NCI-H146 (cell line): ENCODE measurements at regions not wholly inside any gene's neighbourhood (a gene's known extent, or its start where the extent isn't known, plus 50 kb on each side); places are given as distances from the start of the nearest gene placed in this dataset.

Experiments used
- DNase-seq: peaks from one replicate; lab custom pipeline; 2025; lab: John Stamatoyannopoulos, UW

GRCh38 chr13:102993348-102993747 lies 72.9 kb downstream of the SLC10A2 start:
- DNase-seq: no peak

DNA sequence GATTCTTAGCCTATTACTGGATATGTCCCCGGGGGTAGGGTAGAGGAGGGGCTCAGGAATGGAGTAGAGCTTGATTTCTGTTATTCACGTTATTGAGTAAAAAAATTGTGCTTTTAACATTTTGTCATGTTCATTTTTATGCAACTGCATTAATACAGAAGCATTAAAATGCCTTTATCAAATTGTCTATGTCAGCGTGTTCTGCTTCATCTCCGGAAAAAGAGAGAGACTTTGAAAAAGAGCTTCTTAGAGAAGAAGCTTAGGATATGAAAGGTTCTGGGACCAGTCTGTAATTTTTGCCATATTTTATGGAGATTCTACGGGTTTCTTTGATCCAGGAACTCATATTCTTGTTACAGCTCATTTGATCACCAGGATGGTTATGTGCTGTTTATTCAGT lies 82.0 kb downstream of the SLC10A2 start:
- DNase-seq: no peak

- no peak for DNase-seq
Observed at GRCh38 chr13:102983496-102983895, 82.7 kb downstream of the SLC10A2 start.

GRCh38 chr13:102980331-102980982 lies 85.8 kb downstream of the SLC10A2 start:
- DNase-seq: no peak

DNA sequence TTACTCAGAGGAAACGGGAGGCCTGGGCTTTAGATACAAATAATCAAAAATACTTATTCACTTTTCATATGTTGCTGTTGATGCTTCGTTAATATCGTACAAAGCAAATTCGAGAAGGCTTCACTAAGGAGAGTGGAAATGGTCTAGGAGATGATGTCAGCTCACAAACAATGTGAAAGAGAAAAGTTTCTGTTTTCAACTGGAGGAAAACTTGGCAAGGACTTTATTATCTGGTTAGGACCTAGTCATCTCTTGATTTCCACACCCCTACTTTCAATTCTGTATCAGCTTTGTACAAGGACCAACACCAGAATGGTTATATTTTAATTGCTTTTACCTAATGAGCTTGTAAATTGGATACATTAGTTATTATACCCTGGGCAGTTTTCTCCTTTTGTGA lies 88.0 kb downstream of the SLC10A2 start:
- DNase-seq: no peak

- DNase-seq: no peak
Observed at GRCh38 chr13:102977471-102977870, 88.7 kb downstream of the SLC10A2 start.

GRCh38 chr13:102974317-102975087 lies 91.7 kb downstream of the SLC10A2 start:
- no peak for DNase-seq

- no peak for DNase-seq
Observed at GRCh38 chr13:102972191-102972590, 94.0 kb downstream of the SLC10A2 start.

- DNase-seq: no peak
Observed at GRCh38 chr13:102970542-102970941, 95.7 kb downstream of the SLC10A2 start.

GRCh38 chr13:102968572-102969228 lies 97.5 kb downstream of the SLC10A2 start:
- DNase-seq: no peak

- no peak for DNase-seq
Observed at GRCh38 chr13:102965802-102966201, 100.4 kb downstream of the SLC10A2 start.

DNA sequence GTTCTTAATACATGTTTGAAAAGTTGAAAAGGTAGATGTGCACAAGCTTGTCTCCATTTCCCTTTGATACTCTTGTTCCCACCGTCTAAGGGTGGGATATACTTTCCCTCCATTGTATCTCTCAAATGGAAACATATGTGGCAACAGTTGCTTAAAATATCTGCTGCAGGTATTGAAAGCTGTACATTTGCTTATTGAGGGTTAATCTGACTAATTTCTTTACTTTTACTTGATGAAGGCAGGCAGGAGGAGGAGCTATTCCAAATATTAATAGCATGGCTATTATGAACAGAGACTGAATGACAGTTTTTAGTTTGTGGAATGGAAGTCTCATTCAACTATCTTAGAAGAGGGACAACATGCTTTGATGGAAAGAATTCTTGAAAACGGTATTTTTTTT lies 103.8 kb downstream of the SLC10A2 start:
- no peak for DNase-seq

GRCh38 chr13:102960959-102961358 lies 105.3 kb downstream of the SLC10A2 start:
- no peak for DNase-seq

- DNase-seq: no peak
Observed at GRCh38 chr13:102956449-102956848, 109.8 kb downstream of the SLC10A2 start.

DNA sequence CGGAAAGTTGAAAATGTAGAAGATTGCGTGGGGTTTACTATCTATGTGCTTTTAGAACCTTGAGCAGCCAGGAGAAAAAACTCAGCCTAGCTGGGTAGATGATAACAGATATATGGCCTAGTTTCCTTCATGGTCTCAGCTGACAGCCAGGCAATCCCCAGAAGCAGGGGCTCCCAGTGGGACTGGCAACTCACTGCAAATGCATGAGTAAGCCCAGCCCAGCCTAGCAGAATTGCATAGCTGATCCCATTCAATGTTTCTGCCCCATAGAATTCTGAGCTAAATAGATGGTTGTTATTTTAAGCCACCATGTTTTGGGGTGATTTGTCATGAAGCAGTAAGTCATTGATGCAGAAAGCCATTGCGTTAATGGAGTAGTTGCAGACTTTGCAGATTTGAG lies 108.5 kb downstream of the ERCC5 start:
- no peak for DNase-seq

- no peak for DNase-seq
Observed at GRCh38 chr13:102951808-102952207, 106.0 kb downstream of the ERCC5 start.

DNA sequence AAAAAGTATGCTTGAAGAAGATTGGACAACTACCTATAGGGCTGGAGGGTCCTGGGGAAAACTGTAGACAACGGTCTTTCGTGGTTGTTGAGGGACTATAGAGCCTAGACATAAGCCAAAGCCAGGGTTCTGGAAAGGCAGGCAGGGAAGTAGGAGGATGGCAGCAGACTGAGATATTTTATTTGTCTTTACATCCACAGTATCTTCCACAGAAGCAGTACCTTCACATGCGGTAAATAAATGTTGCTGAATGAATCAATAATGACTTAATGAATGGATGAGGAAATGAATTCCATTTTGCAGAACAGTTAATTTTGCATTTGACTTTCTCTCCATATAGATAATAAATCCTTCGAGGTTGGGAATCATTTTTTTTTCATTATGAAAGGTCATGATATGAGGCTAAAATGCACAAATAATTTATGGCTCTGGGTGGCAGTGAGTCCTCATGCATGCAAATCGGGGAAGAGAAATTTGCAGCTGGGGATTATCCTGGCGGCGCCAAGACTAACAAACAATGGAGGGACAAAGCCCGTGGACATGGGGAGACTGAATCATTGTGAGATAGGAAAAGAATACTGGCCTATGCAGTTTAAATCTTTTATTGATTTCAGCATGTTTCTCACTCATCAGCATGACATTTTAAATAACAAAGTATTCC lies 102.0 kb downstream of the ERCC5 start:
- DNase-seq: peak; percentile 73

- peak; percentile 3 for DNase-seq
Observed at GRCh38 chr13:102945886-102946285, 100.1 kb downstream of the ERCC5 start.

GRCh38 chr13:102945324-102945815 lies 99.5 kb downstream of the ERCC5 start:
- peak; percentile 6 for DNase-seq

GRCh38 chr13:102944821-102945220 lies 99.0 kb downstream of the ERCC5 start:
- no peak for DNase-seq

DNA sequence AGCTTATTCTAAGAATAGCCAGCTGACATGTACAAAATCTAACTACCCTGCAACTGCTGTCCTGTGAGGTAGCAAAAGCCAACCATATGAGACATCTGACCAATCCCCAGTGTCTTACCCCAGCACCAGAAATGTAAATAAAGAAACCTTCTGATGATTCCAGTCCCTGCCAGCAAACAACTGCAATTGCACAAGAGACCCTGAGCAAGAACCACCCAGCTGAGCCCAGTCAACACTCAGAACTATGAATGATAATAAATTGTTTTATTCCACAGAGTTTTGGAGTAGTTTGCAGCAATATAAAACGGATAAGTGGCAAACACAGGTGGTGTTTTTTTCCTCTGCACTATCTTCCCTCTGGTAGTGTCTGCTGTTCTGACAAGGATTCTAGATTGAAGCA lies 94.9 kb downstream of the ERCC5 start:
- no peak for DNase-seq

GRCh38 chr13:102940143-102940542 lies 94.3 kb downstream of the ERCC5 start:
- DNase-seq: no peak
